ENCODE measurements at regions not wholly inside any gene's neighbourhood (a gene's known extent, or its start where the extent isn't known, plus 50 kb on each side); places are given as distances from the start of the nearest gene placed in this dataset.

- intact Hi-C loops (cut with micrococcal nuclease) = no loop called here
- H3K27me3 Mint-ChIP-seq = peaks cover 3% of the 10 kb centered on the region
- no peak for ATAC-seq
- POLR2A ChIA-PET = no interaction called here
- peaks cover 6% of the 10 kb centered on the region for H3K4me1 Mint-ChIP-seq (ENCODE audit: low read depth)
- H3K36me3 Mint-ChIP-seq (ENCODE audit: low read depth) = peaks cover 2% of the 10 kb centered on the region
- no peak overlapping the region for H3K4me3 Mint-ChIP-seq
- CTCF ChIA-PET = no interaction called here
- peaks cover 7% of the 10 kb centered on the region for H3K9me3 Mint-ChIP-seq
- TF ChIP-seq, protein P1, sequence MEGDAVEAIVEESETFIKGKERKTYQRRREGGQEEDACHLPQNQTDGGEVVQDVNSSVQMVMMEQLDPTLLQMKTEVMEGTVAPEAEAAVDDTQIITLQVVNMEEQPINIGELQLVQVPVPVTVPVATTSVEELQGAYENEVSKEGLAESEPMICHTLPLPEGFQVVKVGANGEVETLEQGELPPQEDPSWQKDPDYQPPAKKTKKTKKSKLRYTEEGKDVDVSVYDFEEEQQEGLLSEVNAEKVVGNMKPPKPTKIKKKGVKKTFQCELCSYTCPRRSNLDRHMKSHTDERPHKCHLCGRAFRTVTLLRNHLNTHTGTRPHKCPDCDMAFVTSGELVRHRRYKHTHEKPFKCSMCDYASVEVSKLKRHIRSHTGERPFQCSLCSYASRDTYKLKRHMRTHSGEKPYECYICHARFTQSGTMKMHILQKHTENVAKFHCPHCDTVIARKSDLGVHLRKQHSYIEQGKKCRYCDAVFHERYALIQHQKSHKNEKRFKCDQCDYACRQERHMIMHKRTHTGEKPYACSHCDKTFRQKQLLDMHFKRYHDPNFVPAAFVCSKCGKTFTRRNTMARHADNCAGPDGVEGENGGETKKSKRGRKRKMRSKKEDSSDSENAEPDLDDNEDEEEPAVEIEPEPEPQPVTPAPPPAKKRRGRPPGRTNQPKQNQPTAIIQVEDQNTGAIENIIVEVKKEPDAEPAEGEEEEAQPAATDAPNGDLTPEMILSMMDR (IDR thresholded peaks at IDR 0.05) = no peak
- no peak for DNase-seq
- no peak overlapping the region for H3K27ac Mint-ChIP-seq
Observed at GRCh38 chr5:56664025-56664424, 151.3 kb upstream of the MAP3K1 start.

- ATAC-seq (no peak), DNase-seq (no peak)
- Mint-ChIP-seq H3K4me3 (no peak overlapping the region), H3K4me1 (ENCODE audit: low read depth) (peaks cover 6% of the 10 kb centered on the region), H3K27me3 (peaks cover 3% of the 10 kb centered on the region), H3K27ac (no peak overlapping the region), H3K36me3 (ENCODE audit: low read depth) (peaks cover 2% of the 10 kb centered on the region), H3K9me3 (peaks cover 7% of the 10 kb centered on the region)
- TF ChIP-seq, protein P1 (IDR thresholded peaks at IDR 0.05) = no peak
- ChIA-PET POLR2A (no interaction called here), CTCF (no interaction called here)
- intact Hi-C loops (cut with micrococcal nuclease) = no loop called here
Observed at GRCh38 chr5:56663523-56663922, 151.8 kb upstream of the MAP3K1 start.

DNA sequence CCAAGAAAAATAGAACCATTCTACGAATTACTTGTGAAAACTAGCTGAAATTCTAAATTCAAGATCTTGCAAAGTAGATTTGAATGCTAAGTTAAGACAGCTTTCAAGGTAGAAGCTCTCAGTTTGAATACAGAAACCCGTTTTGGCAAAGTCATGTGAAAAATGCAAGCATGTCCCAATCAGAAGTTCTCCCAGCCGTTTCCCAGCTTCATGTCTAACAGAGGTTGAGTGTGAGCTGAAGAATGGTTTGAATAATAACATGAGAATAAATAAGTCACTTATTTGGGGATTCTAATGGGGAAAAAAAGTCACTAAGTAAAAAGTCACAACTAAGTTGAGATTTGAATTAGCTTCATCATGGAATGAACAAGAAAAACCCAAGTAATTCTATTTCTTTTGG is 152.5 kb upstream of the MAP3K1 start:
- intact Hi-C loops (cut with micrococcal nuclease) = no loop called here

GRCh38 chr5:56659971-56660370 is 155.4 kb upstream of the MAP3K1 start:
- ATAC-seq (no peak), DNase-seq (no peak)
- no peaks in the 10 kb centered on the region for H3K36me3 Mint-ChIP-seq (ENCODE audit: low read depth)
- intact Hi-C loops (cut with micrococcal nuclease) = no loop called here
- POLR2A ChIA-PET = no interaction called here
- TF ChIP-seq, protein P1 (IDR thresholded peaks at IDR 0.05) = no peak
- peaks cover 3% of the 10 kb centered on the region for H3K9me3 Mint-ChIP-seq
- no peak overlapping the region for H3K4me3 Mint-ChIP-seq
- peaks cover 2% of the 10 kb centered on the region for H3K27me3 Mint-ChIP-seq
- CTCF ChIA-PET = no interaction called here
- H3K27ac Mint-ChIP-seq = no peak overlapping the region
- H3K4me1 Mint-ChIP-seq (ENCODE audit: low read depth) = peaks cover 3% of the 10 kb centered on the region

More for the DNA sequence above, 152.5 kb upstream of the MAP3K1 start:
- Mint-ChIP-seq H3K4me3 (no peak overlapping the region), H3K27ac (no peak overlapping the region), H3K36me3 (ENCODE audit: low read depth) (peaks cover 2% of the 10 kb centered on the region), H3K27me3 (peaks cover 3% of the 10 kb centered on the region), H3K9me3 (peaks cover 7% of the 10 kb centered on the region), H3K4me1 (ENCODE audit: low read depth) (peaks cover 6% of the 10 kb centered on the region)
- ChIA-PET POLR2A (no interaction called here), CTCF (no interaction called here)
- DNase-seq = no peak
- TF ChIP-seq, protein P1 (IDR thresholded peaks at IDR 0.05) = no peak
- no peak for ATAC-seq

DNA sequence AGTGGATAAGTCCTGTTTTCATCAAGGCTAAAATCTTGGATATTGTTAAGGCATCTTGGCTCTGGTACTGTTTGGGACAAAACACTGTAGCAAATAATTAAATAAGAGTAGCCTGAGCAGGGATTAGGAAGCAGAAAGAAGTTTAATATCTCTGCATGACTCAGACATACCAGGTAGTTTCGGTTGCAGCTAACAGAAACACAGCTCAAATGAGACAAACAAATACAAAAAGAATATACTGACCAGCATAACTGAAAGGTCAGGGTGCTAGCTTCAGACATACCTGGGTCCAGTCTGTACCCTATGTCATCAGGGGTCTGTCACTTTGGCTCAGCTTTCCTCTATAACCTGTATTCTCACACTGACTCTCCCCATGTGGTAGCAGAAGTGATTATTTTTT is 156.4 kb upstream of the MAP3K1 start:
- intact Hi-C loops (cut with micrococcal nuclease) = no loop called here
- H3K36me3 Mint-ChIP-seq (ENCODE audit: low read depth) = no peaks in the 10 kb centered on the region
- ChIA-PET CTCF (no interaction called here), POLR2A (no interaction called here)
- H3K9me3 Mint-ChIP-seq = no peaks in the 10 kb centered on the region
- H3K4me1 Mint-ChIP-seq (ENCODE audit: low read depth) = peaks cover 3% of the 10 kb centered on the region
- TF ChIP-seq, protein P1 (IDR thresholded peaks at IDR 0.05) = no peak
- peaks cover 2% of the 10 kb centered on the region for H3K27me3 Mint-ChIP-seq
- DNase-seq = no peak
- H3K27ac Mint-ChIP-seq = no peak overlapping the region
- ATAC-seq = no peak
- H3K4me3 Mint-ChIP-seq = no peak overlapping the region

Measured in activated CD8-positive, alpha-beta T cell treated with anti-CD3 and anti-CD28 coated beads for 36 hours (primary cell).